IPS-18a (cell line): ENCODE measurements at regions not wholly inside any gene's neighbourhood (a gene's known extent, or its start where the extent isn't known, plus 50 kb on each side); places are given as distances from the start of the nearest gene placed in this dataset.
"Not testable (repeated sequence)": the region's sequence is repeated elsewhere in the genome, so short reads cannot be mapped to it uniquely, and the experiment has no call there.

Experiments used
- H3K27ac ChIP-seq: one replicate; pipeline ENCODE4 v1.5.1; 2013; ENCODE audit warnings: low read length
- H3K27me3 ChIP-seq: one replicate; pipeline ENCODE4 v1.6.1; 2013; ENCODE audit warnings: mild to moderate bottlenecking, low read length; ENCODE audit not compliant: control insufficient read depth, insufficient read depth
- H3K36me3 ChIP-seq: one replicate; pipeline ENCODE4 v1.6.1; 2013; ENCODE audit warnings: low read depth, low read length; ENCODE audit not compliant: control insufficient read depth
- H3K4me1 ChIP-seq: one replicate; pipeline ENCODE4 v1.6.1; 2013; ENCODE audit warnings: low read depth, low read length; ENCODE audit not compliant: control insufficient read depth
- H3K4me3 ChIP-seq: one replicate; pipeline ENCODE4 v1.5.1; 2013; ENCODE audit warnings: low read length
- H3K9ac ChIP-seq: one replicate; pipeline ENCODE4 v1.6.1; 2013; ENCODE audit warnings: mild to moderate bottlenecking, low read length, moderate library complexity
- H3K9me3 ChIP-seq: one replicate; pipeline ENCODE4 v1.6.1; 2013; ENCODE audit warnings: low read depth, low read length; ENCODE audit not compliant: control insufficient read depth

DNA sequence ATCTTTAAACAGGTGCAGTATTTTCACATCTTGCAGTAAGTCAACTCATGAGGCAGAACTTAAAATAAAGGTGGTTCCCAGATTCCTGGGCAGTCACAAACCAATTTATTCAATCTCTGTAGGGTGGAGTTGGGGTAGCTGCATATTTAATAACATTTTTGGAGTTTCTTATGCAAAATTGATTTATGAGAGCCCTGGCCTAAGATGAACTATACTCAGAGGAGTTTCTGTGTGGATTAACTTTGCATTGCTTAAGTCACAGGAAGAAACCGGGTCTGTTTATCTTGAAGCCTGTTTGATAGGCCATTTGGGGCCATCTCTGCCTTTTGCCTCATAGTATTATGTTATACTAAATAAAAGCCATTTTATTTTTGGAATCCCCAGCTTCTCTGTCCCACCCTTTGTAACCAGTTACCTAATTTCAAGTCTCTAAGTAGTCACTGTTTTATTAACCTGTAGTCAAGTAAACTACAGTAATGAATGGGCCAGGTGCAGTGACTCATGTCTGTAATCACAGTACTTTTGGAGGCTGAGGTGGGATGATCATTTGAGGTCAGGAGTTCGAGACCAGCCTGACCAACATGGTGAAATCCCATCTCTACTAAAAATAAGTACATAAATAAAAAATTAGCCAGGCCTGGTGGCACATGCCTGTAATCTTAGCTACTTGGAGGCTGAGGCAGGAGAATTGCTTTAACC is 104.4 kb upstream of the FAM3C start:
- H3K4me1 ChIP-seq = no peaks in the 10 kb centered on the region

DNA sequence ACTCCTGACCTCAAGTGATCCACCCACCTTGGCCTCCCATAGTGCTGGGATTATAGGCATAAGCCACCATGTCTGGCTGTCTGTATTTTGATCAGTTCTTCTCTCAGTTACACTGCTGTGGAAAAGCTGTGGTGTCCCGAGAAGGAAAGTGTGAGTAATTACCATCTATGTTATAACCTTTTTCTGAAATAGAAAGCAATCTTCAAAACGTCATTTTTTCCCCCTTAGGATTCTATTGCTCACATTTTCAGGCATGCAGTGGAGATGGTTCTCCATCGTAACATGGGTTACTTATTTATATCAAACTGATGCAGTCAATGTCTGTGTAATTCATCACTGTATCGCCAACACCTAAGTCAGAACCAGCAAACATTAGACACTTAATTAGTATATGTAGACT is 103.5 kb upstream of the FAM3C start:
- Histone ChIP-seq H3K36me3 (no peaks in the 10 kb centered on the region), H3K9ac (no peak overlapping the region), H3K27me3 (no peaks in the 10 kb centered on the region), H3K4me3 (no peak overlapping the region), H3K9me3 (peaks cover 3% of the 10 kb centered on the region), H3K4me1 (no peaks in the 10 kb centered on the region), H3K27ac (no peak overlapping the region)

More for the DNA sequence above, 104.4 kb upstream of the FAM3C start:
- Histone ChIP-seq H3K27ac (no peak overlapping the region), H3K27me3 (no peaks in the 10 kb centered on the region), H3K36me3 (no peaks in the 10 kb centered on the region), H3K4me3 (no peak overlapping the region), H3K9me3 (peaks cover 12% of the 10 kb centered on the region), H3K9ac (no peak overlapping the region)

- no peaks in the 10 kb centered on the region for H3K4me1 ChIP-seq
These were observed 102.7 kb upstream of the FAM3C start for GRCh38 chr7:121498816-121499215.

DNA sequence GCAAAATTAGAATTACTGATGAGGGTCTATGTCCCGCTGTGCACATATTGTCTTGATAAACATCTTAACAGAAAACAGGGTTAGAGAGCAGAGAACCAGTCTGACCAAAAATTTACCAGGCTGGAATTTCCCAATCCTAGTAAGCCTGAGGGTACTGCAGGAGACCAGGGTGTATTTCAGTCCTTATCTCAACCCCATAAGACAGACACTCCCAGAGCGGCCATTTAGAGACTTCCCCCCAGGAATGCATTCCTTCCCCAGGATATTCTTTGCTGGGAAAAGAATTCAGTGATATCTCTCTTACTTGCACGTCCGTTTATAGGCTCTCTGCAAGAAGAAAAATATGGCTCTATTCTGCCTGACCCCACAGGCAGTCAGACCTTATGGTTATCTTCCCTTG is 101.4 kb upstream of the FAM3C start:
- H3K4me1 ChIP-seq, H3K36me3 ChIP-seq, H3K27me3 ChIP-seq, H3K27ac ChIP-seq, H3K9ac ChIP-seq, H3K9me3 ChIP-seq, H3K4me3 ChIP-seq: not testable (repeated sequence)

More at GRCh38 chr7:121498816-121499215, 102.7 kb upstream of the FAM3C start:
- no peaks in the 10 kb centered on the region for H3K9me3 ChIP-seq
- no peak overlapping the region for H3K9ac ChIP-seq
- H3K27me3 ChIP-seq = no peaks in the 10 kb centered on the region
- no peaks in the 10 kb centered on the region for H3K36me3 ChIP-seq
- H3K27ac ChIP-seq = no peak overlapping the region
- H3K4me3 ChIP-seq = no peak overlapping the region

DNA sequence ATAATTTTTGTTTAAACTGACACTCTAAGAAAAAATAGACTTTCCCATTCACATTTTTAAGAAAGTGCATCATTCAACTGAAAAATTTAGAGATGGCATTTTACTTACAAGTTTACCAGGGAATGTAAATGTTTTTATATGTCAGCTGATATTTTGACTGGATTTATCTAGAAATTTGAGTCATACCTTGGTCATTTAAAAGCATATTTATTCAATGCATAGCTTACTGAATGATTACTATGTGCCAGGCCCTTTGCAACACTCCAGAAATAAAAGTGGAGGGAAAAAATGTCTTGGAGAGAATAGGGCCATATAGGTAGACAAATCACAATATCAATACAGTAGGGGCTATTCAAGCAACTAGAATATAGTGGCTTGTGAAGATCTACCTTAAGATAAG is 98.4 kb upstream of the FAM3C start:
- Histone ChIP-seq H3K27ac (no peak overlapping the region), H3K9ac (no peak overlapping the region), H3K9me3 (no peaks in the 10 kb centered on the region), H3K36me3 (no peaks in the 10 kb centered on the region), H3K4me3 (no peak overlapping the region), H3K4me1 (peaks cover 5% of the 10 kb centered on the region), H3K27me3 (no peaks in the 10 kb centered on the region)

DNA sequence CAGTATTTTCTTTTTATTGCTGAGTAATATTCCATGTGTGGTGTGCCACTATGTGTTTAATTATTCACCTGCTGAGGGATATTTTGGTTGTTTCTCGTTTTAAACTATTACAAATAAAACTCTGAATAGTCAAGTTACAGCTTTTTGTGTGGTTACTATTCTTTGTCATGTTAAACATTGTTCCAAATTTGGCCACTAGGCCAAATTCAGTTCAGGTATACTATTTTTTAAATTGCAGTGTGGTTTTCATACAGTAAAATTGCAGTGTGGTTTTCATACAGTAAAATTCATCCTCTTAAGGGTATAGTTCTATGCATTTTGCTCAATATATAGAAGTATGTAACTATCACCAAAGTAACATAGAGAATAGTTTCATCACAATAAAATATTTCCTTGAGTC is 97.4 kb upstream of the FAM3C start:
- Histone ChIP-seq H3K9ac (no peak overlapping the region), H3K27ac (no peak overlapping the region), H3K4me3 (no peak overlapping the region), H3K4me1 (peaks cover 12% of the 10 kb centered on the region), H3K27me3 (no peaks in the 10 kb centered on the region), H3K36me3 (no peaks in the 10 kb centered on the region), H3K9me3 (no peaks in the 10 kb centered on the region)

DNA sequence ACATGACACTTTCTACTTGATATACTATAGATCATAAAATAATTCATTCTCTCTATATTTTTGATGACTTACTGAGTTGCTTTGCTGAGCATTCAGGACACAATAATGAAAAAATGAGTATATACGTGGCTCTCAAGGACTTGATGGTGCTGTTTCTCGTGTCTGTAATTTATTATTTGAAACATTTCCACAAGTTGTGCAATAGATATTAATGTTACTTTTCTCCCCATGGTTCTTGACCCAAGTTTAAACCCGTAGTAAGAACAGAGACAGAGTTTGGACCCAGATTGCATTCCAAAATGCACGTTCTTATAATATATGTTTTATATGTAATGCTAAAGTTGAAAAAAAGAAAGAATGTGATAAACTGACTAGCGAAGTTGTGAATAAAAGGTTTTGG is 94.2 kb upstream of the FAM3C start:
- no peaks in the 10 kb centered on the region for H3K36me3 ChIP-seq
- H3K9ac ChIP-seq = no peak overlapping the region
- no peak overlapping the region for H3K4me3 ChIP-seq
- H3K27ac ChIP-seq = no peak overlapping the region
- H3K4me1 ChIP-seq = peaks cover 12% of the 10 kb centered on the region
- no peaks in the 10 kb centered on the region for H3K9me3 ChIP-seq
- H3K27me3 ChIP-seq = no peaks in the 10 kb centered on the region

DNA sequence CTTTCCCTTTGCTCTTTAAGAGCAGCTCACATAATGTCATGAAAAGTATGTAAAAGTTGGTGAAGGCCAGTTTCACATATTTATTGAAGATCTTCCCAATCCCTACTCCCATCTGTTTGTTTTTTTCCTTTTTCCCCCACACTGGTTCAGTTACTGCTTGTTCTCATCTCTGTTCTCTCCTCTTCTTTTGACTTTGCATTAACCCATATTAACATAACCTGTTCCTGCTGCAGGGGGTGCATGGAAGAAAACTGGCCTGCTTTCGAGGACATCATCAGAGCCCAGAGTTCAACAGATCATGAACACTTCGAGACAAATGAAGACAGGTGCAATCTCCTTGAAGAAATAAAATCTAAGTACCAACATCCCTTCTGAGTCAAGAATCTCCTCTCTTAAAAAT is 93.3 kb upstream of the FAM3C start:
- Histone ChIP-seq H3K27me3 (no peaks in the 10 kb centered on the region), H3K9ac (no peak overlapping the region), H3K4me1 (peaks cover 12% of the 10 kb centered on the region), H3K36me3 (no peaks in the 10 kb centered on the region), H3K4me3 (no peak overlapping the region), H3K9me3 (no peaks in the 10 kb centered on the region), H3K27ac (no peak overlapping the region)

DNA sequence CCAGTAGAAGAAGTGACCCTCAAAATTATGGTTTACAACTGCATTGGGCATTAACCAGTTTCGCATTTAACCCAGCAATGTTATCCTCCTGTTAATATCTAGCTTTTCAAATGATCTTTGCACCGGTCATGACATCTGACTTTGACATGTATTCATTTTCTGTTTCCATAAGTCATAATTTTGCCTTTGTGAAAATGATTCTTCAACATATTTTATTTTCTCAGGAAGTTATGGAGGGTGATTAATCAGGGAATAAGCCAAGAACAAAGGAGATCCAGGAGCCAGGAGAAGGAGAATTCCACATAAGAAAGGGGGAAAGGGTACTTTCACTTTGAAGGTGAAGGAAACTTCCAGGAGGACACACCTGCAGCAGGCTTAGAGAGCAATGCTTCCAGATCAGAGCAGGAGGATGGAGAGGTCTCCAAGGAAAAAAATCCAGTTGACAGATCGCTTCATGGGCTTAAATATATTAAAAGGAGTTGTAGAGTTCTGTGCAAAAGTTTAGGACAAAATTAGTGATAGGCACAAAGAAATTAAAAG is 92.1 kb upstream of the FAM3C start:
- Histone ChIP-seq H3K36me3 (no peaks in the 10 kb centered on the region), H3K27ac (no peak overlapping the region), H3K4me1 (peaks cover 12% of the 10 kb centered on the region), H3K9ac (no peak overlapping the region), H3K27me3 (no peaks in the 10 kb centered on the region), H3K4me3 (no peak overlapping the region), H3K9me3 (no peaks in the 10 kb centered on the region)

DNA sequence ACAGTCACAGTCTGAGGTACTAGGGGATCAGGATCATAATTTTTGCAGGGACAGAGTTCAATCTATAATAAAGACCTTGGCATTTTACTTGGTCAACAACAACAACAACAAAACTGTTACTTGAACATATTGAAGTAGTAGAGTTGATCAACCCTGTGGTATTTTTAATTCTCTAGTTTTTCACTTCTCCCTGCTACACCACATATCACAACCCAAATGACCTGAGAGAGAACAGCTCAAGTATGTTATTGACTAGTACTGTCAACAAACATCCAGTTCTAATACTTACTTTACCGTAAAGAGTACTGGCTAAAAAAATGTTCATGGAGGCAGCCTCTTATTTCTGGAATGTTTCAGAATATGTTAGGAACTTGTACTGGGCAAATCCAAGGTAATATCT is 90.5 kb upstream of the FAM3C start:
- no peak overlapping the region for H3K27ac ChIP-seq
- no peaks in the 10 kb centered on the region for H3K36me3 ChIP-seq
- H3K4me1 ChIP-seq = peaks cover 16% of the 10 kb centered on the region
- no peaks in the 10 kb centered on the region for H3K27me3 ChIP-seq
- H3K4me3 ChIP-seq = no peak overlapping the region
- no peaks in the 10 kb centered on the region for H3K9me3 ChIP-seq
- no peak overlapping the region for H3K9ac ChIP-seq

DNA sequence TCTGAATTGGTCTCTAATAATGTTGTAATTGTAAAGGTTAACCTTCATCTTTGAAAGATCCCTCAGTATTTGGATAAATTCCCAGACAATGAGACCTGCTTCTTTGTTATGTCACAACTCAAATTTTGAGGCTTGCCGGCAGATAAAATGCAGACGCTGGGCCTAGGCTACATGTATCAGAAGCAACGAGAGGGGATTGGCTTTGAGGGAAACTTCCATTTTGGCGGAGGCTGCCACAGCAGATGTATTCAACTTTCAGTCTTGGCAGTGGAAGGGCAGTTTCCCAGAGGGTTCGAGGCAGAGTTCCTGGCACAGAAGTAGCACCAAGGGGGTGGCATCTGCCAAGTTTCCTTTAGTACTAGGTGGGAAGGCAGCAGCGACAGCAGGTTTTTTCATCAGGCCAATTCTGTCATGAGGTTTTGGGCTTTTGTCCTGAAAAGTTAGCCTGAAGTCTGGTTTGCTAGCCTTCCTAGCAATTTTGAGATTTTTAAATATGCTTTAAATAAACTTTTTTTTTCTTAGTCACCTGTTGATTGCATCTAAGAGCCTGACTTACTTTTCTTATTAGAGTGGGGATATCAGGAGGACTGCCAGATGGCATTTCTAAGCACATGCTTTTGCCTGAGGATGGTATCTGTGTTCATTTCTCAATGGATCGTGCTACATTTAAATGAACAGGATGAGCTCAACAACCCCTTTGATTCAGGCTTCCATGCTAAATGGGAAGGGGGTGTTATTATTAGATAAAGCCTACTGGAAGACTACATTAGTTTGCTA is 89.5 kb upstream of the FAM3C start:
- H3K4me3 ChIP-seq = no peak overlapping the region
- peaks cover 22% of the 10 kb centered on the region for H3K4me1 ChIP-seq
- no peaks in the 10 kb centered on the region for H3K27me3 ChIP-seq
- no peak overlapping the region for H3K9ac ChIP-seq
- H3K36me3 ChIP-seq = no peaks in the 10 kb centered on the region
- H3K9me3 ChIP-seq = no peaks in the 10 kb centered on the region
- no peak overlapping the region for H3K27ac ChIP-seq
